Neuronal stem cell (in vitro differentiated cells): ENCODE measurements at regions not wholly inside any gene's neighbourhood (a gene's known extent, or its start where the extent isn't known, plus 50 kb on each side); places are given as distances from the start of the nearest gene placed in this dataset.

ENCODE experiments used
- DNase-seq: peaks from one replicate; pipeline ENCODE4 v3.0.0-alpha.2; 2013; ENCODE audit warnings: low spot score
- H2AFZ ChIP-seq: one replicate; pipeline ENCODE4 v1.6.1; 2013; ENCODE audit warnings: mild to moderate bottlenecking, low read length, inconsistent platforms
- H2AK5ac ChIP-seq: 2 replicates; pipeline ENCODE4 v1.6.1; 2013; ENCODE audit warnings: low read depth, mild to moderate bottlenecking, inconsistent platforms, low read length, moderate library complexity, mixed read lengths
- H2BK120ac ChIP-seq: 2 replicates; pipeline ENCODE4 v1.6.1; 2013; ENCODE audit warnings: low read depth, mild to moderate bottlenecking, inconsistent platforms, low read length, moderate library complexity, mixed read lengths
- H2BK12ac ChIP-seq: one replicate; pipeline ENCODE4 v1.6.1; 2013; ENCODE audit warnings: low read length, inconsistent platforms
- H2BK15ac ChIP-seq: 2 replicates; pipeline ENCODE4 v1.6.1; 2013; ENCODE audit warnings: mild to moderate bottlenecking, low read length, inconsistent platforms, mixed read lengths
- H2BK5ac ChIP-seq: one replicate; pipeline ENCODE4 v1.6.1; 2013; ENCODE audit warnings: inconsistent platforms, mild to moderate bottlenecking, low read length, moderate library complexity
- H3K14ac ChIP-seq: one replicate; pipeline ENCODE4 v1.6.1; 2013; ENCODE audit warnings: low read length, inconsistent platforms
- H3K18ac ChIP-seq: 2 replicates; pipeline ENCODE4 v1.6.1; 2013; ENCODE audit warnings: low read length, inconsistent platforms
- H3K23ac ChIP-seq: 2 replicates; pipeline ENCODE4 v1.6.1; 2013; ENCODE audit warnings: low read depth, mild to moderate bottlenecking, mixed read lengths, low read length, inconsistent platforms; ENCODE audit not compliant: poor library complexity
- H3K27ac ChIP-seq: replicated peaks from 3 replicates; pipeline ENCODE4 v1.5.1; 2013; ENCODE audit warnings: low read length, inconsistent platforms
- H3K27me3 ChIP-seq, 3 experiments: 2 replicates each; pipeline ENCODE4 v1.6.1; 2013; ENCODE audit warnings: low read length in 3 of 3, mild to moderate bottlenecking in 2 of 3, inconsistent platforms in 1 of 3, low read depth in 1 of 3, mixed read lengths in 1 of 3, moderate library complexity in 1 of 3; ENCODE audit not compliant: control insufficient read depth in 3 of 3, insufficient read depth in 3 of 3
- H3K36me3 ChIP-seq, 2 donors: replicated peaks in 1 of 2; 2 replicates each; pipeline ENCODE4 v1.6.1; 2013; ENCODE audit warnings: low read length in 2 of 2; ENCODE audit not compliant: control insufficient read depth in 2 of 2, insufficient read depth in 2 of 2
- H3K4ac ChIP-seq: 2 replicates; pipeline ENCODE4 v1.6.1; 2013; ENCODE audit warnings: inconsistent platforms, mild to moderate bottlenecking, low read length, moderate library complexity
- H3K4me1 ChIP-seq, 2 donors: 1 replicate in 1 of 2; 2 replicates in 1 of 2; pipeline ENCODE4 v1.6.1; 2013; ENCODE audit warnings: low read length in 2 of 2, low read depth in 1 of 2; ENCODE audit not compliant: control insufficient read depth in 2 of 2, insufficient read depth in 1 of 2
- H3K4me2 ChIP-seq: one replicate; pipeline ENCODE4 v1.6.1; 2013; ENCODE audit warnings: mild to moderate bottlenecking, low read length, inconsistent platforms; ENCODE audit not compliant: insufficient read depth, poor library complexity, severe bottlenecking
- H3K4me3 ChIP-seq, 2 donors: 2 replicates each; pipeline ENCODE4 v1.5.1; 2013; ENCODE audit warnings: low read length in 2 of 2, mild to moderate bottlenecking in 2 of 2, inconsistent platforms in 1 of 2, moderate library complexity in 1 of 2
- H3K79me1 ChIP-seq: one replicate; pipeline ENCODE4 v1.6.1; 2013; ENCODE audit warnings: low read depth, mild to moderate bottlenecking, inconsistent platforms, low read length, moderate library complexity
- H3K9ac ChIP-seq: one replicate; pipeline ENCODE4 v1.6.1; 2013; ENCODE audit warnings: mild to moderate bottlenecking, low read depth, low read length, inconsistent platforms; ENCODE audit not compliant: poor library complexity
- H3K9me3 ChIP-seq, 2 donors: replicated peaks in 1 of 2; 2 replicates each; pipeline versions ENCODE3 to v1.6.1; 2013; ENCODE audit warnings: low read length in 2 of 2, mild to moderate bottlenecking in 2 of 2, inconsistent platforms in 1 of 2, low read depth in 1 of 2, mixed read lengths in 1 of 2, moderate library complexity in 1 of 2; ENCODE audit not compliant: control insufficient read depth in 2 of 2, insufficient read depth in 1 of 2
- H4K8ac ChIP-seq: one replicate; pipeline ENCODE4 v1.6.1; 2013; ENCODE audit warnings: low read depth, mild to moderate bottlenecking, inconsistent platforms, low read length, moderate library complexity
- H4K91ac ChIP-seq: one replicate; pipeline ENCODE4 v1.6.1; 2013; ENCODE audit warnings: low read length, low read depth, mild to moderate bottlenecking, inconsistent platforms; ENCODE audit not compliant: poor library complexity
- WGBS, 2 donors: extraction: QIAGEN DNeasy Blood & Tissue Kit; methylation state at CpG; one replicate each; pipeline ENCODE4 v1.1.7; 2013; ENCODE audit warnings: missing lambda C conversion rate in 2 of 2, mixed read lengths in 1 of 2; ENCODE audit not compliant: insufficient read length in 2 of 2, insufficient replicate concordance in 1 of 2; ENCODE audit errors: extremely low coverage in 2 of 2; 5-methylcytosine and 5-hydroxymethylcytosine counted together

GRCh38 chr12:97784904-97785303 lies 322.3 kb downstream of the RMST start:
- Histone ChIP-seq H3K9ac (no peak overlapping the region), H2AK5ac (no peak overlapping the region), H3K4ac (no peak overlapping the region), H2AFZ (no peak overlapping the region), H4K91ac (no peak overlapping the region), H3K4me1 (no peaks in the 10 kb centered on the region), H2BK15ac (no peak overlapping the region), H2BK120ac (no peak overlapping the region), H2BK12ac (no peak overlapping the region), H3K36me3 (no peaks in the 10 kb centered on the region), H3K4me3 (no peak overlapping the region), H3K14ac (no peak overlapping the region), H4K8ac (no peak overlapping the region), H3K27ac (no peak overlapping the region), H3K18ac (no peak overlapping the region), H3K79me1 (no peaks in the 10 kb centered on the region), H3K9me3 (no peaks in the 10 kb centered on the region), H2BK5ac (no peak overlapping the region), H3K4me2 (no peak overlapping the region), H3K23ac (no peak overlapping the region), H3K27me3 (no peaks in the 10 kb centered on the region)
- no peak for DNase-seq

GRCh38 chr12:97790281-97790680 lies 327.7 kb downstream of the RMST start:
- H3K23ac ChIP-seq, result no peak overlapping the region

GRCh38 chr12:97797473-97797872 lies 334.9 kb downstream of the RMST start:
- Histone ChIP-seq H2AFZ (no peak overlapping the region), H2BK12ac (no peak overlapping the region), H3K79me1 (no peaks in the 10 kb centered on the region), H3K4me3 (no peak overlapping the region), H2BK15ac (peak overlapping the region; percentile 39), H2BK120ac (peak overlapping the region; percentile 76), H3K18ac (peak overlapping the region; percentile 15), H3K4me1 (peaks cover 5% of the 10 kb centered on the region in 2 donors), H2BK5ac (no peak overlapping the region), H3K23ac (no peak overlapping the region), H4K91ac (no peak overlapping the region), H3K4ac (no peak overlapping the region), H2AK5ac (peak overlapping the region; percentile 25), H3K36me3 (no peaks in the 10 kb centered on the region), H3K4me2 (no peak overlapping the region), H4K8ac (no peak overlapping the region), H3K9me3 (peaks cover 0 to 3% of the 10 kb centered on the region in 2 donors), H3K27me3 (no peaks in the 10 kb centered on the region), H3K14ac (no peak overlapping the region), H3K27ac (no peak overlapping the region), H3K9ac (no peak overlapping the region)
- WGBS, 2 donors, result no CpG with 5 or more reads among the region's 3 CpGs
- no peak for DNase-seq

More at GRCh38 chr12:97790281-97790680, 327.7 kb downstream of the RMST start:
- Histone ChIP-seq H2BK12ac (no peak overlapping the region), H3K14ac (no peak overlapping the region), H2BK120ac (no peak overlapping the region), H4K91ac (no peak overlapping the region), H2AK5ac (no peak overlapping the region), H3K36me3 (no peaks in the 10 kb centered on the region), H3K4me3 (no peak overlapping the region), H3K4me1 (peaks cover 0 to 5% of the 10 kb centered on the region in 2 donors), H3K27me3 (no peaks in the 10 kb centered on the region), H3K9ac (no peak overlapping the region), H2BK15ac (no peak overlapping the region), H3K4ac (no peak overlapping the region), H2BK5ac (no peak overlapping the region), H3K18ac (no peak overlapping the region), H2AFZ (no peak overlapping the region), H3K27ac (no peak overlapping the region), H3K9me3 (peaks cover 0 to 6% of the 10 kb centered on the region in 2 donors), H4K8ac (no peak overlapping the region), H3K79me1 (no peaks in the 10 kb centered on the region), H3K4me2 (no peak overlapping the region)
- no CpG with 5 or more reads among the region's 1 CpG for WGBS, 2 donors
- no peak for DNase-seq

- Histone ChIP-seq H3K23ac (no peak overlapping the region), H3K14ac (no peak overlapping the region), H2AFZ (no peak overlapping the region), H2BK15ac (no peak overlapping the region), H3K27me3 (no peaks in the 10 kb centered on the region), H4K91ac (no peak overlapping the region), H3K9me3 (no peaks in the 10 kb centered on the region), H3K79me1 (no peaks in the 10 kb centered on the region), H2BK120ac (no peak overlapping the region), H3K4me3 (no peak overlapping the region), H3K4ac (no peak overlapping the region), H4K8ac (no peak overlapping the region), H3K9ac (no peak overlapping the region), H3K4me1 (peaks cover 0 to 17% of the 10 kb centered on the region in 2 donors), H2AK5ac (no peak overlapping the region), H3K36me3 (no peaks in the 10 kb centered on the region), H3K4me2 (no peak overlapping the region), H2BK5ac (no peak overlapping the region), H2BK12ac (no peak overlapping the region), H3K18ac (no peak overlapping the region), H3K27ac (peak overlapping the region; percentile 62)
- no CpG with 5 or more reads among the region's 3 CpGs for WGBS, 2 donors
- no peak for DNase-seq
Measured at GRCh38 chr12:97800561-97800960, 338.0 kb downstream of the RMST start.
